Activated CD8-positive, alpha-beta T cell treated with anti-CD3 and anti-CD28 coated beads for 36 hours (primary cell): ENCODE measurements at regions not wholly inside any gene's neighbourhood (a gene's known extent, or its start where the extent isn't known, plus 50 kb on each side); places are given as distances from the start of the nearest gene placed in this dataset.

Source experiments
- ATAC-seq: fragments of 200-7000 bp; cut with Tn5 transposase; one replicate; pipeline ENCODE4 v1.10.0; 2021; ENCODE audit warnings: mild to moderate bottlenecking, moderate library complexity
- CTCF ChIA-PET: fragments of 350-600 bp; sonication (Branson Sonifier 250); formaldehyde crosslinking; loops from one replicate; lab custom pipeline; 2021; ENCODE audit warnings: antibody characterized with exemption; lab: Charles Lee
- POLR2A ChIA-PET: fragments of 350-600 bp; sonication (Branson Sonifier 250); formaldehyde crosslinking; loops from one replicate; lab custom pipeline; 2021; ENCODE audit warnings: antibody characterized with exemption; lab: Charles Lee
- DNase-seq: peaks from one replicate; pipeline ENCODE4 v3.0.0-alpha.2; 2020
- H3K27ac Mint-ChIP-seq: one replicate; pipeline ENCODE4 v1.8.0; 2021; ENCODE audit warnings: mild to moderate bottlenecking, mixed read lengths
- H3K27me3 Mint-ChIP-seq: one replicate; pipeline ENCODE4 v1.8.0; 2021; ENCODE audit warnings: mixed read lengths
- H3K36me3 Mint-ChIP-seq: one replicate; pipeline ENCODE4 v1.8.0; 2021; ENCODE audit warnings: low read depth, mixed read lengths
- H3K4me1 Mint-ChIP-seq: one replicate; pipeline ENCODE4 v1.8.0; 2021; ENCODE audit warnings: low read depth, mixed read lengths
- H3K4me3 Mint-ChIP-seq: one replicate; pipeline ENCODE4 v1.8.0; 2021; ENCODE audit warnings: mild to moderate bottlenecking, moderate library complexity, mixed read lengths
- H3K9me3 Mint-ChIP-seq: one replicate; pipeline ENCODE4 v1.8.0; 2021; ENCODE audit warnings: mixed read lengths
- CTCF ChIP-seq: fragments of 200-600 bp; IDR thresholded peaks from one replicate; pipeline ENCODE4 v1.8.0; 2022; ENCODE audit warnings: antibody characterized with exemption, mild to moderate bottlenecking
- intact Hi-C: fragments of 100-400 bp; cut with micrococcal nuclease; formaldehyde crosslinking; loops from one replicate; pipeline ENCODE4 v1.10.0; 2022

DNA sequence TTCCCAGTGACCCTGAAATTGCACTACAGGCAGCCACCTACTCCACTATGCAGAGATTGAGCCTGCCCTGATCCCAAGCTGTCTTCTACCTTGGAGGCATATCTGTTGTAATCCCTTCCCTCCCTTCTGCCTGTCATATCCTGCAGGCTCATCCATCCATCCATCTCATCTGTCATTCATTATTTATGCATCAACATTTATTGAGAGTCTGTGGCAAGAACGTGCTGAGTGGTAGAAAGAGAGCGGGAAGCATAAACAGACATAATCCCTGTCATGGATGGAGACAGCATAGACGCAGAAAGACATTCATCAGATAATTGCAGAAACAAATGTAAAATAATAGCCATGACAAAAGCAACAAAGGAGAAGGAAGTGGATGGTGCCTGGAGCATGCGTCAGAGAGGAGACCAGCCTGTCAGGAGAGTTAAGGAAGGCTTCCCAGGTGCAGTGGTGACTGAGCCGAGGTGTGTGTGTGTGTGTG is 89.5 kb upstream of the CALM2 start:
- ATAC-seq (no peak), DNase-seq (no peak)
- no peak for TF ChIP-seq CTCF
- intact Hi-C loops = no loop called here
- H3K36me3 Mint-ChIP-seq = no peaks in the 10 kb centered on the region
- H3K9me3 Mint-ChIP-seq = no peaks in the 10 kb centered on the region
- ChIA-PET CTCF (no interaction called here), POLR2A (no interaction called here)
- no peaks in the 10 kb centered on the region for H3K4me1 Mint-ChIP-seq
- no peak overlapping the region for H3K27ac Mint-ChIP-seq
- no peaks in the 10 kb centered on the region for H3K27me3 Mint-ChIP-seq
- H3K4me3 Mint-ChIP-seq = no peak overlapping the region

DNA sequence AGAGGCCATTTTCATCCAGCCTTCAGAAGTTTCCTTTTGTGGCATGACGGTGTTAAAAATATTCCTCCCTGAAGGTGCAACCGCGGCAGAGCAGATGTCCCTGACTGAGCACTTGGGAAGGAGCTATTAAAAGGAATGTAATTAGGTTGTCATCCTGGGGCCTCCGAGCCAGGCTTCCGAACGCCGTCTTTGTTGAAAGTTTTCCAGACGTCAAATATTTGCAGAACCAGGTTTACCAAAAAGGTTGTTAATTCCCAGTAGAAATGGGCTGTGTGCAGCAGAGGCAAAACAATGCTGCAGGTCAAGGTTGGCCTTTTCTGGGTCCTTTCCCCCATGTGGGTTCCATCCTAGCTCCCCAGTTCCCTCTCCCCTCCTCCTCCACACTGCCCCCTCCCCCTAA is 88.8 kb upstream of the CALM2 start:
- Mint-ChIP-seq H3K4me3 (no peak overlapping the region), H3K9me3 (no peaks in the 10 kb centered on the region), H3K4me1 (no peaks in the 10 kb centered on the region), H3K27me3 (no peaks in the 10 kb centered on the region), H3K27ac (no peak overlapping the region), H3K36me3 (no peaks in the 10 kb centered on the region)
- no peak for DNase-seq
- TF ChIP-seq CTCF = no peak
- ChIA-PET POLR2A (no interaction called here), CTCF (interaction anchor here (1.3 kb wide), 1 partner anchor 346 kb away, joined by 3 read pairs; no protein-coding TSS in a partner anchor)
- intact Hi-C loops = no loop called here
- ATAC-seq = no peak

GRCh38 chr2:47264686-47265085 is 88.4 kb upstream of the CALM2 start:
- CTCF ChIA-PET = interaction anchor here (1.3 kb wide), 1 partner anchor 345 kb away, joined by 3 read pairs; no protein-coding TSS in a partner anchor
- DNase-seq = no peak
- no peak for TF ChIP-seq CTCF
- POLR2A ChIA-PET = no interaction called here
- H3K4me1 Mint-ChIP-seq = no peaks in the 10 kb centered on the region
- intact Hi-C loops = no loop called here
- H3K27ac Mint-ChIP-seq = no peak overlapping the region
- H3K27me3 Mint-ChIP-seq = no peaks in the 10 kb centered on the region
- no peak for ATAC-seq
- no peak overlapping the region for H3K4me3 Mint-ChIP-seq
- no peaks in the 10 kb centered on the region for H3K36me3 Mint-ChIP-seq
- no peaks in the 10 kb centered on the region for H3K9me3 Mint-ChIP-seq

DNA sequence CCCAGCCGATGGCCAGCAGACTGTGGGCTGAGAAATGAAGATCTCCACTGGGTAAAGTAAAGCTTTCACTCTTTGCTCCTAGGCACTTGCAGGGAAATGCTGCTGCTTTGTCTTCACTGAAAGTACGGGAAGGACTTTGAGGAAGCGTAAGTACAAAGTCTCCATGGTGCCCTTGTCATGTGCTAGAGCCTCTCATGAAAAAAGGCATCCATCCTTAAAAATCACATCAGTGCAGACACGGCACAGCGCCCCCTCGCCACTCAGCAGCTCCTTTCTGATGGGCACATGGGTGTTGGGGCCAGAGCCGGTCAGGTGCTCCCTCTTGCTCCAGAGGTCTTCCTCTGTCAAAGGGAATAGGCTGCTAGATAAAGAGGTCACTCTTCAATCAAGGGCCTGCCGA is 87.8 kb upstream of the CALM2 start:
- intact Hi-C loops = no loop called here
- DNase-seq = no peak
- TF ChIP-seq CTCF = no peak
- no peaks in the 10 kb centered on the region for H3K27me3 Mint-ChIP-seq
- no peaks in the 10 kb centered on the region for H3K9me3 Mint-ChIP-seq
- ChIA-PET CTCF (interaction anchor here (1.3 kb wide), 1 partner anchor 345 kb away, joined by 3 read pairs; no protein-coding TSS in a partner anchor), POLR2A (interaction anchor here (0.6 kb wide), 1 partner anchor 303 kb away, joined by 3 read pairs; no protein-coding TSS in a partner anchor)
- H3K4me1 Mint-ChIP-seq = no peaks in the 10 kb centered on the region
- ATAC-seq = no peak
- H3K36me3 Mint-ChIP-seq = no peaks in the 10 kb centered on the region
- H3K27ac Mint-ChIP-seq = no peak overlapping the region
- no peak overlapping the region for H3K4me3 Mint-ChIP-seq

- Mint-ChIP-seq H3K27ac (no peak overlapping the region), H3K4me3 (no peak overlapping the region)
Observed at GRCh38 chr2:47262657-47263056, 86.3 kb upstream of the CALM2 start.

More at GRCh38 chr2:47262657-47263056, 86.3 kb upstream of the CALM2 start:
- intact Hi-C loops = no loop called here
- DNase-seq = no peak
- no peak for ATAC-seq
- CTCF ChIA-PET = interaction anchor here (1.1 kb wide), 1 partner anchor 9 kb away, joined by 4 read pairs; no protein-coding TSS in a partner anchor
- POLR2A ChIA-PET = interaction anchor here (0.7 kb wide), 1 partner anchor 90 kb away, joined by 4 read pairs; no protein-coding TSS in a partner anchor
- no peaks in the 10 kb centered on the region for H3K27me3 Mint-ChIP-seq
- no peaks in the 10 kb centered on the region for H3K36me3 Mint-ChIP-seq
- TF ChIP-seq CTCF = no peak
- H3K4me1 Mint-ChIP-seq = no peaks in the 10 kb centered on the region
- no peaks in the 10 kb centered on the region for H3K9me3 Mint-ChIP-seq
